ENCODE measurements at regions not wholly inside any gene's neighbourhood (a gene's known extent, or its start where the extent isn't known, plus 50 kb on each side); places are given as distances from the start of the nearest gene placed in this dataset.

DNA sequence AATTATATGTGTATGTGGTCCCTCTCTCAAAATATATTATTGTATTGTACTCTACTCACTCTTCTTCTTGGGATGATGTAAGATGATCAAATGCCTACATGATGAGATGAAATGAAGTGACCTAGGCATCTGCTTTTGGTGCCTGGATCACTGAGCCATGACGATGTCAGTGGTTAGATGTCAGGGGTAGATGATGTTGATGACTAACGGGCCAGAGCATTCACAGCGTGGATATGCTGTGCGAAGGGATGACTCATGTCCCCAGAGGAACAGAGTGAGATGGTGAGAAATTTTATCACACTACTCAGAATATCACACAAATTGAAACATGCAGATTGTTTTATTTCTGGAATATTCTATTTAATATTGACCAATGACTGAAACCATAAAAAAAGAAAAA, 233.9 kb upstream of the CADM2 start:
- FAIRE-seq = no peak

DNA sequence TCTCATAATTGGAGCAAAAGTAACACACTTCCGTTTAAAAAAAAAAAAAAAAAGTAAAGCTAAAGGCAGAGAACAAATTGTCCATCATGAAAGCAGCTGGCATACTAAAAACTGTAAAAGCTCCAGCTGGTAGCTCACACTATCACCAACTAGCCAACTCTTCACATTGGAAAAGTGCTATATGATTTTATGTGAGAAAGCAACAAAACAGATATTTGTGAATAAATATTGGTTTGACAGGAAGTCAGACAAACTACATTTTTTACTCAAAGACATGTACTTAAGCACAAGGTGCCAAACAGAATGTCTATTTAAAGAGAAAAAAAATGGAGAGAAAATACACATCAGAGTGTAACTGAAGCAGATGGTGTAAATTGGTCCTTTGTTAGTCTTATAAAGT, 231.2 kb upstream of the CADM2 start:
- no peak for FAIRE-seq

More for the DNA sequence above, 233.9 kb upstream of the CADM2 start:
- intact Hi-C loops (cut with micrococcal nuclease) = no loop called here
- TF ChIP-seq PURB (CRISPR knock-in tag; IDR thresholded peaks at IDR 0.05; ENCODE audit: low read depth) (no peak), ZSCAN32 (CRISPR knock-in tag; IDR thresholded peaks at IDR 0.05) (no peak)
- no peaks in the 10 kb centered on the region for H3K4me1 ChIP-seq (replicated peaks in 1 of 2; ENCODE audit: control insufficient read depth in 2 of 2, insufficient read depth in 2 of 2, low read length in 2 of 2)
- ChIA-PET CTCF (ENCODE audit: low intra/inter-chr PET ratio) (no interaction called here), POLR2A (no interaction called here)
- no peak overlapping the region for H2AFZ ChIP-seq (ENCODE audit: low read depth, low read length)
- no peaks in the 10 kb centered on the region for H3K79me2 ChIP-seq (ENCODE audit: control insufficient read depth, insufficient read depth, low read length)
- H3K4me2 ChIP-seq (ENCODE audit: insufficient read depth, low read length) = no peak overlapping the region
- ATAC-seq (no peak), DNase-seq (ENCODE audit: extremely low read depth in 1 of 4, low spot score in 3 of 4) (no peak)
- WGBS (ENCODE audit: insufficient coverage, low coverage, missing lambda C conversion rate) = 0% methylated on average over 4 of the region's 4 CpGs
- H3K9me3 ChIP-seq (replicated peaks; ENCODE audit: control insufficient read depth, insufficient read depth, low read depth, low read length) = no peaks in the 10 kb centered on the region
- no peaks in the 10 kb centered on the region for H4K20me1 ChIP-seq (replicated peaks; ENCODE audit: control insufficient read depth, insufficient read depth, low read length)
- no peaks in the 10 kb centered on the region for H3K27me3 ChIP-seq (ENCODE audit: control insufficient read depth in 2 of 2, insufficient read depth in 2 of 2, low read length in 2 of 2)
- no peaks in the 10 kb centered on the region for H3K9me1 ChIP-seq (ENCODE audit: control insufficient read depth, insufficient read depth, low read length)
- no peaks in the 10 kb centered on the region for H3K36me3 ChIP-seq (ENCODE audit: control insufficient read depth, insufficient read depth, low read length)
- no peak overlapping the region for H3K27ac ChIP-seq (ENCODE audit: extremely low read depth, low read depth, low read length)
- no TSS peak for BruUV-seq (replicated peaks)
- in situ Hi-C loops (cut with MboI) = no loop called here
- H3K4me3 ChIP-seq = no peak overlapping the region
- H3K9ac ChIP-seq (ENCODE audit: insufficient read depth in 1 of 2, low read depth in 2 of 2, low read length in 2 of 2) = no peak overlapping the region

More for the DNA sequence above, 231.2 kb upstream of the CADM2 start:
- intact Hi-C loops (cut with micrococcal nuclease) (no loop called here), in situ Hi-C loops (cut with MboI) (no loop called here)
- no TSS peak for BruUV-seq (replicated peaks)
- POLR2A ChIA-PET = no interaction called here
- no peaks in the 10 kb centered on the region for H3K9me1 ChIP-seq (ENCODE audit: control insufficient read depth, insufficient read depth, low read length)
- H3K36me3 ChIP-seq (ENCODE audit: control insufficient read depth, insufficient read depth, low read length) = no peaks in the 10 kb centered on the region
- ATAC-seq (no peak), DNase-seq (ENCODE audit: extremely low read depth in 1 of 4, low spot score in 3 of 4) (no peak)
- no peak overlapping the region for H3K27ac ChIP-seq (ENCODE audit: extremely low read depth, low read depth, low read length)
- no peaks in the 10 kb centered on the region for H3K4me1 ChIP-seq (replicated peaks in 1 of 2; ENCODE audit: control insufficient read depth in 2 of 2, insufficient read depth in 2 of 2, low read length in 2 of 2)
- no CpG with 5 or more reads among the region's 1 CpG for WGBS (ENCODE audit: insufficient coverage, low coverage, missing lambda C conversion rate)
- H4K20me1 ChIP-seq (replicated peaks; ENCODE audit: control insufficient read depth, insufficient read depth, low read length) = no peaks in the 10 kb centered on the region
- no peaks in the 10 kb centered on the region for H3K79me2 ChIP-seq (ENCODE audit: control insufficient read depth, insufficient read depth, low read length)
- TF ChIP-seq NCOA2 (IDR thresholded peaks at IDR 0.05; ENCODE audit: partially characterized antibody in 2 of 2) (no peak), ZMIZ1 (IDR thresholded peaks at IDR 0.05; ENCODE audit: low read depth in 2 of 2, low read length in 2 of 2) (no peak)
- H3K4me3 ChIP-seq = no peak overlapping the region
- H3K9ac ChIP-seq (ENCODE audit: insufficient read depth in 1 of 2, low read depth in 2 of 2, low read length in 2 of 2) = no peak overlapping the region
- H2AFZ ChIP-seq (ENCODE audit: low read depth, low read length) = no peak overlapping the region
- CTCF ChIA-PET (ENCODE audit: low intra/inter-chr PET ratio) = no interaction called here
- H3K27me3 ChIP-seq (ENCODE audit: control insufficient read depth in 2 of 2, insufficient read depth in 2 of 2, low read length in 2 of 2) = no peaks in the 10 kb centered on the region
- H3K4me2 ChIP-seq (ENCODE audit: insufficient read depth, low read length) = no peak overlapping the region
- no peaks in the 10 kb centered on the region for H3K9me3 ChIP-seq (replicated peaks; ENCODE audit: control insufficient read depth, insufficient read depth, low read depth, low read length)
